Kasumi-1 (cell line): ENCODE measurements at regions not wholly inside any gene's neighbourhood (a gene's known extent, or its start where the extent isn't known, plus 50 kb on each side); places are given as distances from the start of the nearest gene placed in this dataset.

Source experiments
- DNase-seq, 2 experiments: peaks; one replicate each; lab custom pipeline; 2025; lab: John Stamatoyannopoulos, UW

- DNase-seq = no peak
Observed at GRCh38 chr6:167776906-167777627, 49.6 kb upstream of the AFDN start.
